WTC11 (cell line): ENCODE measurements at regions not wholly inside any gene's neighbourhood (a gene's known extent, or its start where the extent isn't known, plus 50 kb on each side); places are given as distances from the start of the nearest gene placed in this dataset.

Experiments
- ATF3 ChIP-seq: sonication (generic); formaldehyde crosslinking; conservative IDR thresholded peaks from 2 replicates; pipeline ENCODE4 v1.8.1; 2022; ENCODE audit warnings: mild to moderate bottlenecking, missing genetic modification reagents
- CBFB ChIP-seq: sonication (generic); formaldehyde crosslinking; IDR thresholded peaks from 2 replicates; pipeline ENCODE4 v1.8.1; 2022; ENCODE audit warnings: mild to moderate bottlenecking, low read depth, missing genetic modification reagents
- CREB1 ChIP-seq: sonication (generic); formaldehyde crosslinking; IDR thresholded peaks from 2 replicates; pipeline ENCODE4 v1.8.0; 2023; ENCODE audit warnings: mild to moderate bottlenecking, missing genetic modification reagents
- CTCF ChIP-seq: fragments of 200-600 bp; IDR thresholded peaks from 2 replicates; pipeline ENCODE4 v1.8.0; 2022; ENCODE audit warnings: antibody characterized with exemption
- FOXP1 ChIP-seq: sonication (generic); formaldehyde crosslinking; IDR thresholded peaks from 2 replicates; pipeline ENCODE4 v1.8.0; 2022; ENCODE audit warnings: missing genetic modification reagents, mild to moderate bottlenecking, moderate library complexity, borderline replicate concordance
- GABPB1 ChIP-seq: sonication (generic); formaldehyde crosslinking; IDR thresholded peaks from 2 replicates; pipeline ENCODE4 v1.8.1; 2023; ENCODE audit warnings: mild to moderate bottlenecking, missing genetic modification reagents
- IRF2 ChIP-seq: sonication (generic); formaldehyde crosslinking; IDR thresholded peaks from 2 replicates; pipeline ENCODE4 v1.8.0; 2022; ENCODE audit warnings: low read depth, missing genetic modification reagents, borderline replicate concordance
- NFYB ChIP-seq: sonication (generic); formaldehyde crosslinking; conservative IDR thresholded peaks from 2 replicates; pipeline ENCODE4 v1.8.0; 2022; ENCODE audit warnings: low read depth, missing genetic modification reagents
- ZNF281 ChIP-seq: sonication (generic); formaldehyde crosslinking; IDR thresholded peaks from 2 replicates; pipeline ENCODE4 v1.8.0; 2023; ENCODE audit warnings: mild to moderate bottlenecking, missing genetic modification reagents
- ZNF512 ChIP-seq: sonication (generic); formaldehyde crosslinking; IDR thresholded peaks from 2 replicates; pipeline ENCODE4 v1.8.1; 2022; ENCODE audit warnings: missing genetic modification reagents, borderline replicate concordance

- TF ChIP-seq GABPB1 (CRISPR knock-in tag) (no peak), ZNF512 (no peak), ATF3 (CRISPR knock-in tag) (no peak), IRF2 (no peak), CTCF (no peak), FOXP1 (CRISPR knock-in tag) (no peak), NFYB (CRISPR knock-in tag) (no peak), CBFB (CRISPR knock-in tag) (no peak), CREB1 (CRISPR knock-in tag) (no peak), ZNF281 (CRISPR knock-in tag) (no peak)
These were observed 529.8 kb upstream of the GOT2 start for GRCh38 chr16:59263955-59264354.
